WERI-Rb-1 (cell line): ENCODE measurements at regions not wholly inside any gene's neighbourhood (a gene's known extent, or its start where the extent isn't known, plus 50 kb on each side); places are given as distances from the start of the nearest gene placed in this dataset.

Experiments
- DNase-seq: peaks from one replicate; pipeline ENCODE4 v3.0.0-alpha.2; 2020
- H3K27ac ChIP-seq: fragments of 250-450 bp; sonication (Bioruptor Pico); 2 replicates; pipeline ENCODE4 v1.5.1; 2020; ENCODE audit warnings: mild to moderate bottlenecking, moderate library complexity
- H3K27me3 ChIP-seq: fragments of 250-450 bp; sonication (Bioruptor Pico); 2 replicates; pipeline ENCODE4 v1.5.1; 2021; ENCODE audit warnings: mild to moderate bottlenecking, low read depth, moderate library complexity; ENCODE audit not compliant: insufficient read depth, severe bottlenecking
- H3K36me3 ChIP-seq: fragments of 250-450 bp; sonication (Bioruptor Pico); 2 replicates; pipeline ENCODE4 v1.5.1; 2020; ENCODE audit warnings: mild to moderate bottlenecking, moderate library complexity
- H3K4me3 ChIP-seq: 2 replicates; pipeline ENCODE4 v1.5.1; 2011; ENCODE audit warnings: low read depth, mild to moderate bottlenecking, control low read depth, low read length
- H3K9me3 ChIP-seq: fragments of 250-450 bp; sonication (Bioruptor Pico); 2 replicates; pipeline ENCODE4 v1.5.1; 2021; ENCODE audit warnings: mild to moderate bottlenecking, moderate library complexity; ENCODE audit not compliant: severe bottlenecking
- TF ChIP-seq, protein P1 (sequence below): IDR thresholded peaks from 2 replicates; pipeline ENCODE4 v1.5.1; 2011; ENCODE audit warnings: low read depth, mild to moderate bottlenecking, control low read depth, inconsistent platforms, low read length

- Histone ChIP-seq H3K9me3 (peaks cover 2% of the 10 kb centered on the region), H3K36me3 (no peaks in the 10 kb centered on the region), H3K4me3 (no peak overlapping the region), H3K27ac (no peak overlapping the region), H3K27me3 (no peaks in the 10 kb centered on the region)
- TF ChIP-seq, protein P1, sequence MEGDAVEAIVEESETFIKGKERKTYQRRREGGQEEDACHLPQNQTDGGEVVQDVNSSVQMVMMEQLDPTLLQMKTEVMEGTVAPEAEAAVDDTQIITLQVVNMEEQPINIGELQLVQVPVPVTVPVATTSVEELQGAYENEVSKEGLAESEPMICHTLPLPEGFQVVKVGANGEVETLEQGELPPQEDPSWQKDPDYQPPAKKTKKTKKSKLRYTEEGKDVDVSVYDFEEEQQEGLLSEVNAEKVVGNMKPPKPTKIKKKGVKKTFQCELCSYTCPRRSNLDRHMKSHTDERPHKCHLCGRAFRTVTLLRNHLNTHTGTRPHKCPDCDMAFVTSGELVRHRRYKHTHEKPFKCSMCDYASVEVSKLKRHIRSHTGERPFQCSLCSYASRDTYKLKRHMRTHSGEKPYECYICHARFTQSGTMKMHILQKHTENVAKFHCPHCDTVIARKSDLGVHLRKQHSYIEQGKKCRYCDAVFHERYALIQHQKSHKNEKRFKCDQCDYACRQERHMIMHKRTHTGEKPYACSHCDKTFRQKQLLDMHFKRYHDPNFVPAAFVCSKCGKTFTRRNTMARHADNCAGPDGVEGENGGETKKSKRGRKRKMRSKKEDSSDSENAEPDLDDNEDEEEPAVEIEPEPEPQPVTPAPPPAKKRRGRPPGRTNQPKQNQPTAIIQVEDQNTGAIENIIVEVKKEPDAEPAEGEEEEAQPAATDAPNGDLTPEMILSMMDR, result no peak
- DNase-seq, result no peak
Observed at GRCh38 chr2:7281231-7282201, 364.3 kb downstream of the RNF144A start.

- H3K27ac ChIP-seq, result peak overlapping the region; percentile 11; the same call in 1 of the 2 replicates
- TF ChIP-seq, protein P1, result no peak
- no peak overlapping the region for H3K4me3 ChIP-seq
- H3K9me3 ChIP-seq, result peaks cover 2% of the 10 kb centered on the region
- no peaks in the 10 kb centered on the region for H3K27me3 ChIP-seq
- no peaks in the 10 kb centered on the region for H3K36me3 ChIP-seq
- DNase-seq, result no peak
Observed at GRCh38 chr2:7286120-7286519, 368.9 kb downstream of the RNF144A start.

DNA sequence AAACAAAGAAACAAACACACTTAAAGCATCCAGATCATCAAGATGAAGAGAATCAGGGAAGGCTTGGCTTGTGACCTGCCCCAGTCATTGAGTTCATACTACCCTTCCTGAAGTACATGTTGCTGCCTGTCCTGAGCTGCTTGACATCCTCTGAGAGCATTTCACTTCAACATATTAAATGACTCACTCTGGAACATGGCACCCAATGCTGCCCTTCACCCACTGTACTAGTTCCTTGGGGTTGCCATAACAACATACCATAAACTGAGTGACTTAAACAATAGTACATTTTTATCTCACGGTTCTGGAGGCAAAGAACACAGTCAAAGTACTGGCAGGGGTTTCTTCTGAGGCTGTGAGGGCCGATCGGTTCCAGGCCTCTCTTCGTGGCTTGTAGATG lies 371.3 kb downstream of the RNF144A start:
- DNase-seq, result no peak
- TF ChIP-seq, protein P1, result no peak
- H3K4me3 ChIP-seq, result no peak overlapping the region
- H3K27me3 ChIP-seq, result no peaks in the 10 kb centered on the region
- no peaks in the 10 kb centered on the region for H3K36me3 ChIP-seq
- no peaks in the 10 kb centered on the region for H3K9me3 ChIP-seq
- H3K27ac ChIP-seq, result no peak overlapping the region

DNA sequence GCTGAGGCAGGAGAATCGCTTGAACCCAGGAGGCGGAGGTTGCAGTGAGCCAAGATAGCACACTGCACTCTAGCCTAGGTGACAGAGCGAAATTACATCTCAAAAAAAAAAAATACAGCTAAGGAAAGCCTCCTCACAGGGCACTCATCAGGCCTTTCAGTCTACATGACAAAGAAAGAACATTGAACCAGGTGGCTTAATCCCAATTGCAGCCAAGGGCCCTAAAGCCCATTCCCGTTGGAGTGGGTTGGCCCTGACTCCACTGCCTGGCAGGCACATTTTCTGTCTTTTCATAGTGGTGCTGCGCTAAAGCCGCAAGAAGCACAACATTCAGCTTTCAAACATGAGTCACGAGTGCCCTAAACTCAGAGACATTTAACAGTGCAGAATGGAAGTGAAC lies 372.5 kb downstream of the RNF144A start:
- H3K27ac ChIP-seq, result no peak overlapping the region
- H3K4me3 ChIP-seq, result no peak overlapping the region
- H3K36me3 ChIP-seq, result no peaks in the 10 kb centered on the region
- no peaks in the 10 kb centered on the region for H3K9me3 ChIP-seq
- H3K27me3 ChIP-seq, result no peaks in the 10 kb centered on the region
- TF ChIP-seq, protein P1, result no peak
- no peak for DNase-seq

- Histone ChIP-seq H3K9me3 (no peaks in the 10 kb centered on the region), H3K27ac (no peak overlapping the region), H3K4me3 (no peak overlapping the region), H3K27me3 (no peaks in the 10 kb centered on the region), H3K36me3 (no peaks in the 10 kb centered on the region)
- DNase-seq, result no peak
- TF ChIP-seq, protein P1, result no peak
Observed at GRCh38 chr2:7292154-7292691, 375.0 kb downstream of the RNF144A start.
